Osteoblast (primary cell): ENCODE measurements at regions not wholly inside any gene's neighbourhood (a gene's known extent, or its start where the extent isn't known, plus 50 kb on each side); places are given as distances from the start of the nearest gene placed in this dataset.

ENCODE experiments used
- DNase-seq: peaks from one replicate; pipeline ENCODE4 v3.0.0; 2011; ENCODE audit warnings: low spot score, mixed read lengths; ENCODE audit not compliant: insufficient read length; ENCODE audit errors: missing footprints
- H2AFZ ChIP-seq: 2 replicates; pipeline ENCODE4 v1.6.0; 2011; ENCODE audit warnings: mild to moderate bottlenecking, low read length
- H3K27ac ChIP-seq: 2 replicates; pipeline ENCODE4 v1.5.1; 2011; ENCODE audit warnings: mild to moderate bottlenecking, low read depth, low read length, moderate library complexity
- H3K27me3 ChIP-seq: 2 replicates; pipeline ENCODE4 v1.6.0; 2012; ENCODE audit warnings: mild to moderate bottlenecking, control low read depth, inconsistent platforms, low read length, moderate library complexity; ENCODE audit not compliant: insufficient read depth
- H3K36me3 ChIP-seq: 2 replicates; pipeline ENCODE4 v1.5.1; 2011; ENCODE audit warnings: mild to moderate bottlenecking, low read length, control low read depth, moderate library complexity; ENCODE audit not compliant: insufficient read depth
- H3K4me1 ChIP-seq: 2 replicates; pipeline ENCODE4 v1.5.1; 2011; ENCODE audit warnings: mild to moderate bottlenecking, low read length, control low read depth, moderate library complexity; ENCODE audit not compliant: insufficient read depth
- H3K4me2 ChIP-seq: 2 replicates; pipeline ENCODE4 v1.6.0; 2011; ENCODE audit warnings: mild to moderate bottlenecking, low read length; ENCODE audit not compliant: insufficient read depth
- H3K4me3 ChIP-seq: fragments of 200-600 bp; sonication (generic); 3 replicates; pipeline ENCODE4 v1.5.1; 2012; ENCODE audit warnings: mild to moderate bottlenecking, low read length, inconsistent platforms; ENCODE audit not compliant: insufficient read depth
- H3K79me2 ChIP-seq: 2 replicates; pipeline ENCODE4 v1.6.0; 2012; ENCODE audit warnings: mild to moderate bottlenecking, low read length, control low read depth, inconsistent platforms; ENCODE audit not compliant: insufficient read depth
- H3K9me3 ChIP-seq: 2 replicates; pipeline ENCODE4 v1.5.1; 2011; ENCODE audit warnings: low read depth, low read length, control low read depth
- H4K20me1 ChIP-seq: 2 replicates; pipeline ENCODE4 v1.6.0; 2012; ENCODE audit warnings: mild to moderate bottlenecking, low read length, control low read depth; ENCODE audit not compliant: insufficient read depth
- TF ChIP-seq, protein P1 (sequence below): IDR thresholded peaks from 2 replicates; pipeline ENCODE4 v1.5.1; 2011; ENCODE audit warnings: mild to moderate bottlenecking, low read depth, low read length, moderate library complexity; ENCODE audit errors: extremely low read depth

DNA sequence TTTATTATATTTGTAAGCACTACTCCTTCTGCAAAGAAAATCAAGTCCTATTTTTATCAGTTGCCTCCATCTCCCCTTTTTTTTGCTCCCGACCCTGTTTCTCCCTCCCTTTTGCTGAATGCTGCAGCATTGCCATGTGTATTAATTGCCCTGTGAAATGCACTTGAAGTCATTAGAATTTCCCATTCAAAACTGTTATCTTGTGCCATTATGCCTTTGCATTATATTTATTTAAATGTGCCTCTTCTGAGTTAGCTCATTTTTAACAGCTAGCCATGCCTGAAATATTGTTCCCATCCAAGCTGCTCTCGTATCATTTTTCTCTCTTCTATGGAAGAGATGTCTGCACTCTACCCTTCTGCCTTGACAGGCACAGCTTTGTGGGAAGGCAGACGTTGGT is 404.0 kb upstream of the PLXNA2 start:
- Histone ChIP-seq H3K4me2 (no peak overlapping the region), H3K9me3 (no peaks in the 10 kb centered on the region), H3K27ac (no peak overlapping the region), H3K27me3 (peaks cover 3% of the 10 kb centered on the region), H3K4me1 (no peaks in the 10 kb centered on the region), H4K20me1 (no peaks in the 10 kb centered on the region), H2AFZ (no peak overlapping the region), H3K79me2 (no peaks in the 10 kb centered on the region), H3K4me3 (no peak overlapping the region), H3K36me3 (no peaks in the 10 kb centered on the region)
- DNase-seq = no peak
- TF ChIP-seq, protein P1, sequence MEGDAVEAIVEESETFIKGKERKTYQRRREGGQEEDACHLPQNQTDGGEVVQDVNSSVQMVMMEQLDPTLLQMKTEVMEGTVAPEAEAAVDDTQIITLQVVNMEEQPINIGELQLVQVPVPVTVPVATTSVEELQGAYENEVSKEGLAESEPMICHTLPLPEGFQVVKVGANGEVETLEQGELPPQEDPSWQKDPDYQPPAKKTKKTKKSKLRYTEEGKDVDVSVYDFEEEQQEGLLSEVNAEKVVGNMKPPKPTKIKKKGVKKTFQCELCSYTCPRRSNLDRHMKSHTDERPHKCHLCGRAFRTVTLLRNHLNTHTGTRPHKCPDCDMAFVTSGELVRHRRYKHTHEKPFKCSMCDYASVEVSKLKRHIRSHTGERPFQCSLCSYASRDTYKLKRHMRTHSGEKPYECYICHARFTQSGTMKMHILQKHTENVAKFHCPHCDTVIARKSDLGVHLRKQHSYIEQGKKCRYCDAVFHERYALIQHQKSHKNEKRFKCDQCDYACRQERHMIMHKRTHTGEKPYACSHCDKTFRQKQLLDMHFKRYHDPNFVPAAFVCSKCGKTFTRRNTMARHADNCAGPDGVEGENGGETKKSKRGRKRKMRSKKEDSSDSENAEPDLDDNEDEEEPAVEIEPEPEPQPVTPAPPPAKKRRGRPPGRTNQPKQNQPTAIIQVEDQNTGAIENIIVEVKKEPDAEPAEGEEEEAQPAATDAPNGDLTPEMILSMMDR = no peak

DNA sequence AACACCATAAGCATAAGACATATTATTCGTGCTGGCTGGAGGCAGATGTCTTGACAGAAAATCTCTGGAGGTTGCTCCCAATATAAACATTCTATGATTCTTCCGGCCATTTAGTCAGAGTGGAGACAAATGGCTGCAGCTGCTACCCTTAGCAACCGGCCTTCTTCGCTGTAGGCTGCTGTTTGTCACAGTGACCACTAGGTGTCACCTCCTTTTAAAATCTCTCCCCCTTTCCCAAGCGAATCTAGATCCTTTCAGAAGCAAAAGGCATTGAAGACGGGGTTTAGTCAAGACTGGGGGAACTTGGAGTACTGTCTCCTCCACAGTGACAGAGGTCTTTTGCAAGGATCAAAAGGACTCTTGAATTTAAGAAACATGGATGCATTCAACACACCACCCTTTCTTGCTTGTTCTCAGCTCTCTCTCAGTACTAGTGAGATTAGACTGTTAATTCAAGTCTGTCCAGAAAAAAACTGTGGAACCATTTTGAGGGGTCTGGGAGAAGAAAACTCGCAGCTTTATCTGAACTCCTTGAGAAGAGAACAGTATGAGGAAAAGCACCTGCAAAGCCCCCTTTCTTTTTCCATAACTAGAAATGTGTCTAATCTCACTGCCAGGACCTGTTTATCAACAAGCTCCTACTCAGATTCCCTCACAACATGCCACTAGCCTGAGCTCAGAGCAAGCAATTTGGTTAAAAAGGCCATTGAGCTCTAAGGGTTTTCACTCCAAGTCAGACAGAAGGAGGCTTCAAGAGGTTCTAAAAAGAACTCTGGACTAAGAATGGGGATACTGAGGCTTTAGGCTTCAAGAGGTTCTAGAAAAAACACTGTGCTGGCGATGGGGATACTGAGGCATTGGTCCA is 408.3 kb upstream of the PLXNA2 start:
- H3K4me2 ChIP-seq = no peak overlapping the region
- H3K27me3 ChIP-seq = peaks cover 6% of the 10 kb centered on the region
- H2AFZ ChIP-seq = no peak overlapping the region
- TF ChIP-seq, protein P1 = peak; percentile 89
- H4K20me1 ChIP-seq = no peaks in the 10 kb centered on the region
- no peaks in the 10 kb centered on the region for H3K36me3 ChIP-seq
- H3K4me3 ChIP-seq = no peak overlapping the region
- no peaks in the 10 kb centered on the region for H3K4me1 ChIP-seq
- no peaks in the 10 kb centered on the region for H3K79me2 ChIP-seq
- no peak overlapping the region for H3K27ac ChIP-seq
- no peaks in the 10 kb centered on the region for H3K9me3 ChIP-seq
- DNase-seq = peak; percentile 78

DNA sequence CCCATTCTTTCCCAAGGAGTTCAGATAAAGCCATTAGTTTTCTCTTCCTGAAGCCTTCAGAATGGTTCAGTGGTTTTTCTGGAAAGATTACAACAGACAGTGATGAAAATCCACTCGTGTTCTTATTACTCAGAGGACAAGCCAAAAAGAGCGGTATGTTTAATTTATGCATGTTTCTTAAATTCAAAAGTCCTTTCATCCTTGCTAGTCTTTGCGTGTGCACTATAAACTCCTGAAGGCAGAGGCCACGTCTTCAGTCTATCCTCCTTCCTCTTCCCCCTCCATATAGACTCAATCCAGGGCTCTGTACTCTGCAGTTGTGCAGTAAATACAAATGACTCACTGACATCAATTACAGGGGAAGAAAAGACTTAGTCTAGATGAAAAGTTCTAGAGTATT is 409.2 kb upstream of the PLXNA2 start:
- Histone ChIP-seq H3K4me2 (no peak overlapping the region), H3K9me3 (no peaks in the 10 kb centered on the region), H3K4me3 (no peak overlapping the region), H3K27ac (no peak overlapping the region), H2AFZ (no peak overlapping the region), H4K20me1 (no peaks in the 10 kb centered on the region), H3K36me3 (no peaks in the 10 kb centered on the region), H3K27me3 (peaks cover 6% of the 10 kb centered on the region), H3K79me2 (no peaks in the 10 kb centered on the region), H3K4me1 (no peaks in the 10 kb centered on the region)
- no peak for DNase-seq
- TF ChIP-seq, protein P1 = no peak

DNA sequence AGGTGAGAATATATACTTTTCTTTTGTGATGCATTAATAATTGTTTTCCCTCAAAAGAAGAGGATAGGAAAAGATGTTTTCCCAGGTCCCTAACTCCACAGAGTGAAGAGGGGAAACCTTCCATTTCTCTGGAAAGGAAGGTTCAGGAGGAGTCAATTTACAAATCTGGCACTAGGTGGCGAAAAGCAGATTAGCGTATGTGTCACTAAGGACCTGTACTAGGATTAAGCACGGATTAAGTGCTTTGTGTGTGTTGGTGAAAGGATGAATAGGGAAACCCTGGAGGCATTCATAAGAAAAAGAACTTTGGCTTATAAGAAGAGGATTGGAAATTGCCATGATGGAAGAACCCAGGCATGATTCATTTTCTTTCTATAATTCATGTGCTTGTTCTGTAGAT is 410.1 kb upstream of the PLXNA2 start:
- Histone ChIP-seq H3K27ac (no peak overlapping the region), H3K4me2 (no peak overlapping the region), H3K4me1 (no peaks in the 10 kb centered on the region), H3K9me3 (no peaks in the 10 kb centered on the region), H3K4me3 (no peak overlapping the region), H3K36me3 (no peaks in the 10 kb centered on the region), H2AFZ (no peak overlapping the region), H3K27me3 (peaks cover 6% of the 10 kb centered on the region), H4K20me1 (no peaks in the 10 kb centered on the region), H3K79me2 (no peaks in the 10 kb centered on the region)
- no peak for DNase-seq
- TF ChIP-seq, protein P1 = peak; percentile 47
